HG02798 (cell line): ENCODE measurements at regions not wholly inside any gene's neighbourhood (a gene's known extent, or its start where the extent isn't known, plus 50 kb on each side); places are given as distances from the start of the nearest gene placed in this dataset.
"Not testable (repeated sequence)": the region's sequence is repeated elsewhere in the genome, so short reads cannot be mapped to it uniquely, and the experiment has no call there.

Source experiments
- ATAC-seq: cut with Tn5 transposase; IDR thresholded peaks from one replicate; pipeline ENCODE4 v1.9.1; 2021; ENCODE audit warnings: mild to moderate bottlenecking; ENCODE audit not compliant: unreplicated experiment, poor library complexity

- ATAC-seq, result no peak
These were observed 290.6 kb downstream of the JRKL start for GRCh38 chr11:96680211-96681018.

GRCh38 chr11:96681019-96681716 is 291.4 kb downstream of the JRKL start:
- ATAC-seq, result no peak

- no peak for ATAC-seq
These were observed 304.5 kb downstream of the JRKL start for GRCh38 chr11:96694338-96694737.

- ATAC-seq, result no peak
These were observed 306.9 kb downstream of the JRKL start for GRCh38 chr11:96696731-96697130.

GRCh38 chr11:96697466-96697865 is 307.7 kb downstream of the JRKL start:
- ATAC-seq, result no peak

- ATAC-seq, result no peak
These were observed 315.0 kb downstream of the JRKL start for GRCh38 chr11:96704847-96705246.

GRCh38 chr11:96706761-96707160 is 316.9 kb downstream of the JRKL start:
- no peak for ATAC-seq

GRCh38 chr11:96707273-96707672 is 317.5 kb downstream of the JRKL start:
- no peak for ATAC-seq

GRCh38 chr11:96708219-96708878 is 318.5 kb downstream of the JRKL start:
- ATAC-seq, result no peak

GRCh38 chr11:96713301-96713700 is 323.5 kb downstream of the JRKL start:
- no peak for ATAC-seq

- ATAC-seq, result no peak
These were observed 324.9 kb downstream of the JRKL start for GRCh38 chr11:96714689-96715088.

GRCh38 chr11:96715208-96715607 is 325.4 kb downstream of the JRKL start:
- no peak for ATAC-seq

- ATAC-seq, result no peak
These were observed 346.8 kb downstream of the JRKL start for GRCh38 chr11:96736601-96737000.

- ATAC-seq, result no peak
These were observed 348.5 kb downstream of the JRKL start for GRCh38 chr11:96738311-96738710.

- no peak for ATAC-seq
These were observed 351.3 kb downstream of the JRKL start for GRCh38 chr11:96741068-96741467.

- ATAC-seq, result no peak
These were observed 354.9 kb downstream of the JRKL start for GRCh38 chr11:96744697-96745096.

- ATAC-seq, result no peak
These were observed 359.0 kb downstream of the JRKL start for GRCh38 chr11:96748639-96749370.

- ATAC-seq, result not testable (repeated sequence)
These were observed 362.0 kb downstream of the JRKL start for GRCh38 chr11:96751807-96752206.

GRCh38 chr11:96752221-96752620 is 362.4 kb downstream of the JRKL start:
- no peak for ATAC-seq

GRCh38 chr11:96753997-96754396 is 364.2 kb downstream of the JRKL start:
- no peak for ATAC-seq

GRCh38 chr11:96755209-96755608 is 365.4 kb downstream of the JRKL start:
- ATAC-seq, result no peak
